ENCODE measurements at regions not wholly inside any gene's neighbourhood (a gene's known extent, or its start where the extent isn't known, plus 50 kb on each side); places are given as distances from the start of the nearest gene placed in this dataset.

DNA sequence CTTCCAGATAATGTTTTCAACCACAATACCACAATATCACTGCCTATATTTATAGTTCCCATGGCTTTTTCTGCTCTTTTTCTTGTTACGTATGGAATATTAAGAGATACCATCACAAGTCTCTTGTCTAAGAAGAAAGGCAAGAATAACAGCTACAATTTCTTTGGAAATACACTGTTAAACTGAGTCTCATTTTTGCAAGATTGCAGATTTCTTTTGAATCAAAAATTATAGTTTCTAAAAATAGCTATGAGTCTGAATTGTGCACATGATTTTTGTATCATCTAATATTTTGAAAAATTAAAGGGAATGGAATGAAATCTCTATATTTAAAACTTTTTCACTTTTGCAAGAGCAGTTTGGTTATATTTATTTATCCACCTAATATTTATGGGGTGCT lies 1120.8 kb downstream of the EFNB2 start:
- Histone ChIP-seq H3K27ac (no peak overlapping the region), H3K36me3 (no peaks in the 10 kb centered on the region)
- TF ChIP-seq POLR2A (IDR thresholded peaks at IDR 0.05) (no peak), POLR2AphosphoS5 (IDR thresholded peaks at IDR 0.05) (no peak)

DNA sequence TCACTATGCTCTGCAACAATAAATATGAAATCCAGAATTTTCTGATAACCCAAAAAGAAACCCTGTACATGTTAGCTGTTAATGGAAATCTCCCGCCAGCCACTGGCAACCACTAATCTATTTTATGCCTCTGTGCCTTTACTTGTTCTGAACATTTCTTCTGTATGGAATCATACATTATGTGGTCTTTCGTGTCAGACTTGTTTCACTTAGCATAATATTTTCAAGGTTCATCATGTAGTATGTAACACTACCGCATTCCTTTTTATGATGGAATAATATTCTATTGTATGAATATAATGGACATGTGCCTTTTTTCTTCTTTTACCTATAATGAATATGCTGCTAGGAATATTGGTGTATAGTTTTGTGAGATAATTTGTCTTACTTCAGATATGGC lies 1123.3 kb downstream of the EFNB2 start:
- intact Hi-C loops (cut with DNase I; ENCODE audit: low total_unique reads) = no loop called here
- Histone ChIP-seq H3K27me3 (no peaks in the 10 kb centered on the region), H3K36me3 (no peaks in the 10 kb centered on the region), H3K4me1 (no peaks in the 10 kb centered on the region), H3K9me3 (no peaks in the 10 kb centered on the region), H3K27ac (no peak overlapping the region), H3K4me3 (no peak overlapping the region)
- TF ChIP-seq POLR2AphosphoS5 (IDR thresholded peaks at IDR 0.05) (no peak), POLR2A (IDR thresholded peaks at IDR 0.05) (no peak)
- TF ChIP-seq, protein P1, sequence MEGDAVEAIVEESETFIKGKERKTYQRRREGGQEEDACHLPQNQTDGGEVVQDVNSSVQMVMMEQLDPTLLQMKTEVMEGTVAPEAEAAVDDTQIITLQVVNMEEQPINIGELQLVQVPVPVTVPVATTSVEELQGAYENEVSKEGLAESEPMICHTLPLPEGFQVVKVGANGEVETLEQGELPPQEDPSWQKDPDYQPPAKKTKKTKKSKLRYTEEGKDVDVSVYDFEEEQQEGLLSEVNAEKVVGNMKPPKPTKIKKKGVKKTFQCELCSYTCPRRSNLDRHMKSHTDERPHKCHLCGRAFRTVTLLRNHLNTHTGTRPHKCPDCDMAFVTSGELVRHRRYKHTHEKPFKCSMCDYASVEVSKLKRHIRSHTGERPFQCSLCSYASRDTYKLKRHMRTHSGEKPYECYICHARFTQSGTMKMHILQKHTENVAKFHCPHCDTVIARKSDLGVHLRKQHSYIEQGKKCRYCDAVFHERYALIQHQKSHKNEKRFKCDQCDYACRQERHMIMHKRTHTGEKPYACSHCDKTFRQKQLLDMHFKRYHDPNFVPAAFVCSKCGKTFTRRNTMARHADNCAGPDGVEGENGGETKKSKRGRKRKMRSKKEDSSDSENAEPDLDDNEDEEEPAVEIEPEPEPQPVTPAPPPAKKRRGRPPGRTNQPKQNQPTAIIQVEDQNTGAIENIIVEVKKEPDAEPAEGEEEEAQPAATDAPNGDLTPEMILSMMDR (IDR thresholded peaks at IDR 0.05) = no peak
- no peak for DNase-seq (ENCODE audit: low spot score in 2 of 2)

More for the DNA sequence above, 1120.8 kb downstream of the EFNB2 start:
- DNase-seq (ENCODE audit: low spot score in 2 of 2) = no peak
- no peaks in the 10 kb centered on the region for H3K4me1 ChIP-seq
- H3K9me3 ChIP-seq = no peaks in the 10 kb centered on the region
- H3K27me3 ChIP-seq = no peaks in the 10 kb centered on the region
- H3K4me3 ChIP-seq = no peak overlapping the region
- intact Hi-C loops (cut with DNase I; ENCODE audit: low total_unique reads) = no loop called here

DNA sequence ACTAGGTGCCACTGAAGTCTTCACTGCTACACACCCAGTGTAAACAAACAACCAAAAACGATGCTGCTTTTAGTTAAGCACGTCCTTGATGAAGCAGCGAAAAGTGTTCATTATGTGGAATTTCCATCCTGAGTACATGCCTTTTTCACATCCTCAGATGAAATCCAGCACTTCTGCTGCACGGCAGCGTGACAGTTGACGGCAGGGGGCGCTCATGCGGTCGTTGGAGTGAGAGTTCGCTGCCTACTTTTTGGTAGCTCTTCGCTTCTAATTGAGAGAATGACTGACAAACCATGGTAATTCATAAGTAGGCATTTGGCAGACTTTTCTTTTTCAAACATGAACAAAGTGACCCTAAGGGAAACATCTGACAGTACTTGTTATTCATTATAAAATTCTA lies 1124.9 kb downstream of the EFNB2 start:
- Histone ChIP-seq H3K27ac (no peak overlapping the region), H3K9me3 (no peaks in the 10 kb centered on the region), H3K27me3 (no peaks in the 10 kb centered on the region), H3K36me3 (no peaks in the 10 kb centered on the region), H3K4me1 (no peaks in the 10 kb centered on the region), H3K4me3 (no peak overlapping the region)
- TF ChIP-seq POLR2AphosphoS5 (IDR thresholded peaks at IDR 0.05) = no peak
- no peak for TF ChIP-seq POLR2A (IDR thresholded peaks at IDR 0.05)
- TF ChIP-seq, protein P1 (IDR thresholded peaks at IDR 0.05) = peak in 2 of 3 donors; percentile 46 to 48
- peak; percentile 22 to 62 for DNase-seq (ENCODE audit: low spot score in 2 of 2)
- intact Hi-C loops (cut with DNase I; ENCODE audit: low total_unique reads) = no loop called here

DNA sequence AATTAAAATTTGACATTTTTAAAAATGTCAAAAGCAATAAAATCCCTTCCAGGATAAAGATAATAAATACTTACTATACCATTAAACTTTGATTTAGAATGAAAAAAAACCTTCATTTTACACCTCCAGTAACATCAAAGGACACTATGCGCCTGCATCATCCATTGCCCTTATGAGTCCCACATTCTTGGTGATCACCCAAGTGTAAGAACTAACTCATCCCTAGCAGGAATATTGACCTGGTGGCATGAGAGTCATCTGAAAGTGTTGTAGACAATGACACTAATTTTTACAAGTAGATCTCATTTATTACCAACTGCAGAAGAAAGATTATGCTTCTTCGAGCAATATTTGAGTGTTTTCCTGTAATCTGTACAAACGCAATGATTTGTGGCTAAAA lies 1128.9 kb downstream of the EFNB2 start:
- H3K27ac ChIP-seq = no peak overlapping the region
- no peak overlapping the region for H3K4me3 ChIP-seq
- TF ChIP-seq POLR2AphosphoS5 (IDR thresholded peaks at IDR 0.05) (no peak), POLR2A (IDR thresholded peaks at IDR 0.05) (no peak)
- TF ChIP-seq, protein P1 (IDR thresholded peaks at IDR 0.05) = no peak

DNA sequence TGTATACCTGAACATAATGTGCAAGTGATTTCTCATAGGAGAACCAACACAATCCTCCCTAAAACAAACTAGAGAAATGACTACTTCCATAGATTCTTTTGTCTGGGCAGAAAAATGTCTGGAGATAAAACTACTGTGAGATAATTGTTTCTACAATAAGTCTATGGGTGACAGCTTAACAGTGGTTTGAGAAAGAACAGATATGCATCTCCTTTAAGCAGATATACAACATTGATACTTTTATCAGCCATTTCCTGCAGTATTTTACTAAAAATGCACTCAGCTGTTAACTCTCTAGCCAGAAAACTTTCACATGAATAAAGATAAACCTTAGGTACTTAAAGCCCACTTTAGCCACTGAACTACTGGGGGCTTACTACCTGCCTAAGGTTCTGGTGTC lies 1132.4 kb downstream of the EFNB2 start:
- Histone ChIP-seq H3K9me3 (no peaks in the 10 kb centered on the region), H3K4me3 (no peak overlapping the region), H3K4me1 (no peaks in the 10 kb centered on the region), H3K27ac (no peak overlapping the region), H3K27me3 (no peaks in the 10 kb centered on the region), H3K36me3 (no peaks in the 10 kb centered on the region)
- DNase-seq (ENCODE audit: low spot score in 2 of 2) = no peak
- intact Hi-C loops (cut with DNase I; ENCODE audit: low total_unique reads) = no loop called here
- TF ChIP-seq, protein P1 (IDR thresholded peaks at IDR 0.05) = no peak
- no peak for TF ChIP-seq POLR2A (IDR thresholded peaks at IDR 0.05)
- no peak for TF ChIP-seq POLR2AphosphoS5 (IDR thresholded peaks at IDR 0.05)

More for the DNA sequence above, 1128.9 kb downstream of the EFNB2 start:
- Histone ChIP-seq H3K4me1 (no peaks in the 10 kb centered on the region), H3K9me3 (no peaks in the 10 kb centered on the region), H3K27me3 (no peaks in the 10 kb centered on the region), H3K36me3 (no peaks in the 10 kb centered on the region)
- intact Hi-C loops (cut with DNase I; ENCODE audit: low total_unique reads) = no loop called here
- DNase-seq (ENCODE audit: low spot score in 2 of 2) = no peak

DNA sequence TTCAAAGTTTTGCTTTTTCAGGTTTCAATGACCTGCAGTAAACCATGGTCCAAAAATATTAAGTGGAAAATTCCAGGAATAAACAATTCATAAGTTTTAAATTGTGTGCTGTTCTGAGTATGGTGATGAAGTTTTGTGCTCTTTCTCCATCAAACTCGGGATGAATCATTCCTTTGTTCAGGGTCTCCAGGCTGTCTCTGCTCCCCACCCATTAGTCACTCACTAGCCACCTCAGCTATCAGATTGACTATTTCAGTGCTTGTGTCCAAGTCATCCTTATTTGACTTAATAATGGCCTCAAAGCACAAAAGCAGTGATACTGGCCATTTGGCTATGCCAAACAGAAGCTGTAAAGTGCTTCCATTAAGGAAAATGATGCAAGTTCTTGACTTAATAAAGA lies 1140.4 kb downstream of the EFNB2 start:
- Histone ChIP-seq H3K4me3 (no peak overlapping the region), H3K9me3 (no peaks in the 10 kb centered on the region), H3K4me1 (no peaks in the 10 kb centered on the region), H3K27me3 (no peaks in the 10 kb centered on the region), H3K36me3 (no peaks in the 10 kb centered on the region), H3K27ac (no peak overlapping the region)
- intact Hi-C loops (cut with DNase I; ENCODE audit: low total_unique reads) = no loop called here
- TF ChIP-seq POLR2A (IDR thresholded peaks at IDR 0.05) = no peak
- no peak for TF ChIP-seq POLR2AphosphoS5 (IDR thresholded peaks at IDR 0.05)
- TF ChIP-seq, protein P1 (IDR thresholded peaks at IDR 0.05) = no peak
- DNase-seq (ENCODE audit: low spot score in 2 of 2) = no peak

Data from breast epithelium (tissue), 4 donors.